Mesendoderm (in vitro differentiated cells): ENCODE measurements at regions not wholly inside any gene's neighbourhood (a gene's known extent, or its start where the extent isn't known, plus 50 kb on each side); places are given as distances from the start of the nearest gene placed in this dataset.
"Not testable (repeated sequence)": the region's sequence is repeated elsewhere in the genome, so short reads cannot be mapped to it uniquely, and the experiment has no call there.

ENCODE experiments used
- DNase-seq: peaks from one replicate; pipeline ENCODE4 v3.0.0; 2013
- H2AK5ac ChIP-seq: 2 replicates; pipeline ENCODE4 v1.6.1; 2013; ENCODE audit warnings: low read length, inconsistent platforms
- H2BK120ac ChIP-seq: 2 replicates; pipeline ENCODE4 v1.6.1; 2013; ENCODE audit warnings: low read depth, mild to moderate bottlenecking, low read length, moderate library complexity, mixed read lengths
- H2BK15ac ChIP-seq: replicated peaks from 2 replicates; pipeline ENCODE4 v1.6.1; 2013; ENCODE audit warnings: low read depth, mild to moderate bottlenecking, moderate library complexity
- H2BK5ac ChIP-seq: 2 replicates; pipeline ENCODE4 v1.6.1; 2013; ENCODE audit warnings: low read length, inconsistent platforms
- H3K18ac ChIP-seq: 2 replicates; pipeline ENCODE4 v1.6.1; 2013; ENCODE audit warnings: mild to moderate bottlenecking, low read length, mixed read lengths
- H3K23ac ChIP-seq: one replicate; pipeline ENCODE4 v1.6.1; 2013; ENCODE audit warnings: low read length
- H3K27ac ChIP-seq: 2 replicates; pipeline ENCODE4 v1.5.1; 2013; ENCODE audit warnings: low read depth, mild to moderate bottlenecking, inconsistent platforms, low read length, moderate library complexity
- H3K27me3 ChIP-seq: 2 replicates; pipeline ENCODE4 v1.6.1; 2013; ENCODE audit warnings: low read length, control low read depth, mild to moderate bottlenecking, inconsistent platforms; ENCODE audit not compliant: insufficient read depth, poor library complexity
- H3K36me3 ChIP-seq: 2 replicates; pipeline ENCODE4 v1.6.1; 2013; ENCODE audit warnings: low read length, inconsistent platforms; ENCODE audit not compliant: control insufficient read depth, insufficient read depth
- H3K4ac ChIP-seq: one replicate; pipeline ENCODE4 v1.6.1; 2013; ENCODE audit warnings: low read depth, mild to moderate bottlenecking, low read length, moderate library complexity
- H3K4me1 ChIP-seq: 2 replicates; pipeline ENCODE4 v1.6.1; 2013; ENCODE audit warnings: low read depth, low read length, inconsistent platforms; ENCODE audit not compliant: control insufficient read depth
- H3K4me2 ChIP-seq: 2 replicates; pipeline ENCODE4 v1.6.1; 2013; ENCODE audit warnings: low read length
- H3K4me3 ChIP-seq: 2 replicates; pipeline ENCODE4 v1.5.1; 2013; ENCODE audit warnings: mild to moderate bottlenecking, low read length
- H3K56ac ChIP-seq: one replicate; pipeline ENCODE4 v1.6.1; 2013; ENCODE audit warnings: low read length
- H3K79me1 ChIP-seq: 2 replicates; pipeline ENCODE4 v1.6.1; 2013; ENCODE audit warnings: low read length, inconsistent platforms
- H3K79me2 ChIP-seq: 2 replicates; pipeline ENCODE4 v1.6.1; 2013; ENCODE audit warnings: mild to moderate bottlenecking, low read length; ENCODE audit not compliant: control insufficient read depth, insufficient read depth
- H3K9ac ChIP-seq: 2 replicates; pipeline ENCODE4 v1.6.1; 2013; ENCODE audit warnings: low read length, inconsistent platforms
- H4K5ac ChIP-seq: one replicate; pipeline ENCODE4 v1.6.1; 2013; ENCODE audit warnings: low read length
- H4K8ac ChIP-seq: one replicate; pipeline ENCODE4 v1.6.1; 2013; ENCODE audit warnings: low read depth, mild to moderate bottlenecking, control low read depth, low read length, moderate library complexity
- WGBS: extraction: QIAGEN DNeasy Blood & Tissue Kit; methylation state at CpG from one replicate; pipeline ENCODE4 v1.1.7; 2013; ENCODE audit warnings: low lambda C conversion rate, missing lambda C conversion rate; ENCODE audit not compliant: insufficient coverage; ENCODE audit errors: extremely low coverage; 5-methylcytosine and 5-hydroxymethylcytosine counted together

- Histone ChIP-seq H4K5ac (no peak overlapping the region), H3K27me3 (no peaks in the 10 kb centered on the region), H3K27ac (no peak overlapping the region), H3K4me3 (no peak overlapping the region), H2BK5ac (no peak overlapping the region), H2BK15ac (no peak overlapping the region), H3K79me1 (no peaks in the 10 kb centered on the region), H3K23ac (no peak overlapping the region), H3K36me3 (no peaks in the 10 kb centered on the region), H2BK120ac (no peak overlapping the region), H3K18ac (no peak overlapping the region), H3K9ac (no peak overlapping the region), H4K8ac (no peak overlapping the region), H2AK5ac (no peak overlapping the region), H3K4me1 (no peaks in the 10 kb centered on the region), H3K79me2 (no peaks in the 10 kb centered on the region), H3K56ac (no peak overlapping the region), H3K4ac (no peak overlapping the region), H3K4me2 (no peak overlapping the region)
- no CpG with 5 or more reads among the region's 1 CpG for WGBS
- DNase-seq = no peak
Measured at GRCh38 chr3:89032346-89033013, 74.9 kb upstream of the EPHA3 start.

GRCh38 chr3:89034723-89035122 lies 72.7 kb upstream of the EPHA3 start:
- H3K4me2 ChIP-seq, H3K9ac ChIP-seq, H3K79me1 ChIP-seq, H4K8ac ChIP-seq, H3K56ac ChIP-seq, H3K4me1 ChIP-seq, H4K5ac ChIP-seq, H3K79me2 ChIP-seq, H3K36me3 ChIP-seq, DNase-seq, H2BK120ac ChIP-seq, H3K4ac ChIP-seq, H2BK5ac ChIP-seq, H3K23ac ChIP-seq, H3K27me3 ChIP-seq, H3K27ac ChIP-seq, H2AK5ac ChIP-seq, H3K18ac ChIP-seq, H2BK15ac ChIP-seq, H3K4me3 ChIP-seq: not testable (repeated sequence)
- WGBS = no CpG with 5 or more reads among the region's 6 CpGs

GRCh38 chr3:89038869-89039268 lies 68.6 kb upstream of the EPHA3 start:
- no peak overlapping the region for H2BK5ac ChIP-seq
- no peak overlapping the region for H2BK15ac ChIP-seq
- H3K18ac ChIP-seq = no peak overlapping the region
- no peaks in the 10 kb centered on the region for H3K36me3 ChIP-seq
- H2AK5ac ChIP-seq = no peak overlapping the region
- no peaks in the 10 kb centered on the region for H3K27me3 ChIP-seq
- no CpG with 5 or more reads among the region's 1 CpG for WGBS
- no peak overlapping the region for H4K5ac ChIP-seq
- H3K27ac ChIP-seq = no peak overlapping the region
- H3K4me1 ChIP-seq = no peaks in the 10 kb centered on the region
- no peaks in the 10 kb centered on the region for H3K79me2 ChIP-seq
- H3K4me2 ChIP-seq = no peak overlapping the region
- no peak overlapping the region for H4K8ac ChIP-seq
- H3K23ac ChIP-seq = no peak overlapping the region
- H3K4ac ChIP-seq = no peak overlapping the region
- H3K9ac ChIP-seq = no peak overlapping the region
- DNase-seq = no peak
- no peak overlapping the region for H2BK120ac ChIP-seq
- H3K4me3 ChIP-seq = no peak overlapping the region
- no peaks in the 10 kb centered on the region for H3K79me1 ChIP-seq
- H3K56ac ChIP-seq = no peak overlapping the region

GRCh38 chr3:89042236-89042835 lies 65.1 kb upstream of the EPHA3 start:
- no CpG with 5 or more reads among the region's 3 CpGs for WGBS

GRCh38 chr3:89043406-89043932 lies 64.0 kb upstream of the EPHA3 start:
- H3K79me1 ChIP-seq = no peaks in the 10 kb centered on the region
- no peaks in the 10 kb centered on the region for H3K27me3 ChIP-seq
- H3K4me1 ChIP-seq = no peaks in the 10 kb centered on the region
- H3K4me2 ChIP-seq = no peak overlapping the region
- H4K8ac ChIP-seq = no peak overlapping the region
- no peaks in the 10 kb centered on the region for H3K36me3 ChIP-seq
- no peak overlapping the region for H2BK5ac ChIP-seq
- H2BK15ac ChIP-seq = no peak overlapping the region
- H3K4ac ChIP-seq = no peak overlapping the region
- DNase-seq = no peak
- no peak overlapping the region for H2AK5ac ChIP-seq
- no peak overlapping the region for H3K18ac ChIP-seq
- no peak overlapping the region for H3K23ac ChIP-seq
- no peak overlapping the region for H4K5ac ChIP-seq
- no peak overlapping the region for H3K56ac ChIP-seq
- no CpG with 5 or more reads among the region's 6 CpGs for WGBS
- no peak overlapping the region for H2BK120ac ChIP-seq
- no peak overlapping the region for H3K27ac ChIP-seq
- no peaks in the 10 kb centered on the region for H3K79me2 ChIP-seq
- no peak overlapping the region for H3K9ac ChIP-seq
- no peak overlapping the region for H3K4me3 ChIP-seq

More at GRCh38 chr3:89042236-89042835, 65.1 kb upstream of the EPHA3 start:
- no peak for DNase-seq
- Histone ChIP-seq H3K79me2 (no peaks in the 10 kb centered on the region), H2AK5ac (no peak overlapping the region), H4K8ac (no peak overlapping the region), H3K4me2 (no peak overlapping the region), H3K23ac (no peak overlapping the region), H4K5ac (no peak overlapping the region), H2BK120ac (no peak overlapping the region), H3K56ac (no peak overlapping the region), H3K4ac (no peak overlapping the region), H3K79me1 (no peaks in the 10 kb centered on the region), H3K4me3 (no peak overlapping the region), H3K27ac (no peak overlapping the region), H3K18ac (no peak overlapping the region), H3K4me1 (no peaks in the 10 kb centered on the region), H3K36me3 (no peaks in the 10 kb centered on the region), H3K27me3 (no peaks in the 10 kb centered on the region), H3K9ac (no peak overlapping the region), H2BK15ac (no peak overlapping the region), H2BK5ac (no peak overlapping the region)
